ENCODE measurements at regions not wholly inside any gene's neighbourhood (a gene's known extent, or its start where the extent isn't known, plus 50 kb on each side); places are given as distances from the start of the nearest gene placed in this dataset.

DNA sequence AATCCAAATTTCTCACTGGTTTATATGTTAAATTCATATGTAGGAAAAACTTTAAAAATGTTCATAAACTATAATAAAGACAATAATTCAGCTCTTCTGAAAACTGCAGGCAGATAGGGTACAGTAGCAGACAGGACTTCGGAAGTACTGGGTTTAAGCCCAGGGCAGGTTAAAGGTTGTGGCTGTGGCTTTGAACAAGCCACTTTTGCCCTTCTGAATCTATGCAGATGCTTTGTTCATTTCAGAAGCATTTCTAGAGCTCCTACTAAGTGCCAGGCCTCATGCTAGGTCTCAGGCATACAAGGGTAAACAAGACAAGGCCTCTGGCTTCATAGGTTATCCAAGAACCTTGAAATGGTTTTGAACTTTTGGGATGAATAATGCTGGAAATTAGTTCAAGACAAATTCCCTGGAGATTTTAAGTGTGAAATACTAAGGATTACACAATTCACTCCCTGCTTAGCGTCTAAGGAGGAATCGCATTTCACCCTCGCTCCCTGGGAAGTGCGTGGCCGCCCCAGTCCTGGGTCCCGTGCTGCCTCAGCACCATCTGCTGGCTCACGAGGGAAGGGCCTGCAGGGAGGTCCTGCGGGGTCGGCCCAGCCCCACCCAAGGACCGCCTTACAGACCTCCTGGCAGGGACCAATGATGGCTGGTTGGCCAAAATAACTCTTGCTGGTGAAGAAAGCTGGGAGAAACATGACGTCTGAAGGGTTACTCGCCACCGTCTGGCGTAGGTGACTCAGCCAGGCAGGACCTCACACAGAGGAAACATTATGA is 67.7 kb upstream of the L3MBTL4 start:
- TF ChIP-seq, protein P1, sequence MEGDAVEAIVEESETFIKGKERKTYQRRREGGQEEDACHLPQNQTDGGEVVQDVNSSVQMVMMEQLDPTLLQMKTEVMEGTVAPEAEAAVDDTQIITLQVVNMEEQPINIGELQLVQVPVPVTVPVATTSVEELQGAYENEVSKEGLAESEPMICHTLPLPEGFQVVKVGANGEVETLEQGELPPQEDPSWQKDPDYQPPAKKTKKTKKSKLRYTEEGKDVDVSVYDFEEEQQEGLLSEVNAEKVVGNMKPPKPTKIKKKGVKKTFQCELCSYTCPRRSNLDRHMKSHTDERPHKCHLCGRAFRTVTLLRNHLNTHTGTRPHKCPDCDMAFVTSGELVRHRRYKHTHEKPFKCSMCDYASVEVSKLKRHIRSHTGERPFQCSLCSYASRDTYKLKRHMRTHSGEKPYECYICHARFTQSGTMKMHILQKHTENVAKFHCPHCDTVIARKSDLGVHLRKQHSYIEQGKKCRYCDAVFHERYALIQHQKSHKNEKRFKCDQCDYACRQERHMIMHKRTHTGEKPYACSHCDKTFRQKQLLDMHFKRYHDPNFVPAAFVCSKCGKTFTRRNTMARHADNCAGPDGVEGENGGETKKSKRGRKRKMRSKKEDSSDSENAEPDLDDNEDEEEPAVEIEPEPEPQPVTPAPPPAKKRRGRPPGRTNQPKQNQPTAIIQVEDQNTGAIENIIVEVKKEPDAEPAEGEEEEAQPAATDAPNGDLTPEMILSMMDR (IDR thresholded peaks at IDR 0.05; ENCODE audit: insufficient read depth, low read length): no peak
- TF ChIP-seq, protein P2, sequence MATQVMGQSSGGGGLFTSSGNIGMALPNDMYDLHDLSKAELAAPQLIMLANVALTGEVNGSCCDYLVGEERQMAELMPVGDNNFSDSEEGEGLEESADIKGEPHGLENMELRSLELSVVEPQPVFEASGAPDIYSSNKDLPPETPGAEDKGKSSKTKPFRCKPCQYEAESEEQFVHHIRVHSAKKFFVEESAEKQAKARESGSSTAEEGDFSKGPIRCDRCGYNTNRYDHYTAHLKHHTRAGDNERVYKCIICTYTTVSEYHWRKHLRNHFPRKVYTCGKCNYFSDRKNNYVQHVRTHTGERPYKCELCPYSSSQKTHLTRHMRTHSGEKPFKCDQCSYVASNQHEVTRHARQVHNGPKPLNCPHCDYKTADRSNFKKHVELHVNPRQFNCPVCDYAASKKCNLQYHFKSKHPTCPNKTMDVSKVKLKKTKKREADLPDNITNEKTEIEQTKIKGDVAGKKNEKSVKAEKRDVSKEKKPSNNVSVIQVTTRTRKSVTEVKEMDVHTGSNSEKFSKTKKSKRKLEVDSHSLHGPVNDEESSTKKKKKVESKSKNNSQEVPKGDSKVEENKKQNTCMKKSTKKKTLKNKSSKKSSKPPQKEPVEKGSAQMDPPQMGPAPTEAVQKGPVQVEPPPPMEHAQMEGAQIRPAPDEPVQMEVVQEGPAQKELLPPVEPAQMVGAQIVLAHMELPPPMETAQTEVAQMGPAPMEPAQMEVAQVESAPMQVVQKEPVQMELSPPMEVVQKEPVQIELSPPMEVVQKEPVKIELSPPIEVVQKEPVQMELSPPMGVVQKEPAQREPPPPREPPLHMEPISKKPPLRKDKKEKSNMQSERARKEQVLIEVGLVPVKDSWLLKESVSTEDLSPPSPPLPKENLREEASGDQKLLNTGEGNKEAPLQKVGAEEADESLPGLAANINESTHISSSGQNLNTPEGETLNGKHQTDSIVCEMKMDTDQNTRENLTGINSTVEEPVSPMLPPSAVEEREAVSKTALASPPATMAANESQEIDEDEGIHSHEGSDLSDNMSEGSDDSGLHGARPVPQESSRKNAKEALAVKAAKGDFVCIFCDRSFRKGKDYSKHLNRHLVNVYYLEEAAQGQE (IDR thresholded peaks at IDR 0.05; ENCODE audit: insufficient replicate concordance, low read depth): no peak
